ENCODE measurements at regions not wholly inside any gene's neighbourhood (a gene's known extent, or its start where the extent isn't known, plus 50 kb on each side); places are given as distances from the start of the nearest gene placed in this dataset.

DNA sequence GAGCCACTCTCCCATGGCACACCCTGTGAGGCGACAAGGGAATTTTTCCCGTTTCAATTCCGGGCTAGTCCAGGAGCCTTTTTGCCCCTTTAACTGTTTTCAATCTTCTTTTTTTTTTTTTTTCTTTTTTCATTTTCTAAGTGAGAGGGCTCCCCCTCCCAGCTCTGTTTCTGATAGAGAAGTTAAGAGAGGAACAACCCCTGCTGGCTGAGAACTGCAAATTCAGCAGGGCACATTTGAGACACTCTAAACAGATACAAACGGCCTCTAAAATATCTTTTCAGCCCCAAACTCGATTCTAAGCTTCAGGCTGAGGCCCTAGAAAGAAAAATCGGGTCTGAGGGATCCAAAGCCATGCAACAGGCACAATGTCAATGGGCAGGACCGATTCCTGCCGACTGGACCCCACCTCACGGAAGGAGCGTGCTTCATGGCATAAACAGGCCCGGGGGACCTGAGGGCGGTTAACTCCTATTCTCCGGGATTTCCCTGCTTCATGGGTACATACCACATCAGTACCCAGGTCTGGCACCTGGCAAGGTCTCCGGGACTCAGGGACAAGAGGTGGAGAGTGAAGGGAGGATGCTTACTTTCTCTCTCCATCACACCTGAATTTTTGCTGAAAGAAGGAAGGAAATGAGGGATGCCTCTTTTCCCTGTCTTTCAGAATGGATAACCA, 627.5 kb downstream of the BUD13 start:
- Histone ChIP-seq H4K20me1 (ENCODE audit: insufficient read depth, low read length) (no peaks in the 10 kb centered on the region), H3K27ac (ENCODE audit: extremely low read length, insufficient read depth, low read length) (no peak overlapping the region), H3K4me2 (ENCODE audit: low read depth, low read length) (no peak overlapping the region), H2AFZ (ENCODE audit: low read length) (no peak overlapping the region), H3K4me1 (ENCODE audit: insufficient read depth, low read length) (no peaks in the 10 kb centered on the region), H3K79me2 (ENCODE audit: insufficient read depth, low read length) (no peaks in the 10 kb centered on the region), H3K9me3 (ENCODE audit: low read length) (no peaks in the 10 kb centered on the region), H3K36me3 (replicated peaks in 1 of 2; ENCODE audit: control insufficient read depth in 1 of 2, insufficient read depth in 2 of 2, low read length in 2 of 2) (no peaks in the 10 kb centered on the region), H3K27me3 (ENCODE audit: control insufficient read depth in 1 of 2, insufficient read depth in 2 of 2, low read length in 2 of 2) (peaks cover 0 to 4% of the 10 kb centered on the region in 2 experiments; a peak in 1 of 5 replicates), H3K4me3 (replicated peaks in 1 of 3; ENCODE audit: insufficient read depth in 1 of 3, low read depth in 2 of 3, low read length in 3 of 3) (no peak overlapping the region), H3K9ac (ENCODE audit: insufficient read depth, low read depth, low read length) (no peak overlapping the region)
- in situ Hi-C loops (cut with HindIII; ENCODE audit: extremely low pct_ligation_motif_present, low pct_unique_long_range_greater_than_20kb): no loop called here
- CTCF ChIA-PET (ENCODE audit: low intra/inter-chr PET ratio, low total read pairs): no interaction called here
- TF ChIP-seq ZBTB38 (CRISPR knock-in tag; IDR thresholded peaks at IDR 0.05) (no peak), PAF1 (CRISPR knock-in tag; IDR thresholded peaks at IDR 0.05) (no peak), TAF1 (CRISPR knock-in tag; IDR thresholded peaks at IDR 0.05) (no peak), ZNF446 (CRISPR knock-in tag; IDR thresholded peaks at IDR 0.05) (no peak), HMGA1 (CRISPR knock-in tag; conservative IDR thresholded peaks at IDR 0.05) (no peak)
- no peak for ATAC-seq
- intact Hi-C loops (cut with micrococcal nuclease; ENCODE audit: unreplicated experiment): no loop called here
- no TSS peak for BruUV-seq (replicated peaks)
- no peak for FAIRE-seq
- POLR2A ChIA-PET: no interaction called here
- WGBS (ENCODE audit: low lambda C conversion rate): 48% methylated on average over 14 of the region's 14 CpGs
- no peak for DNase-seq (ENCODE audit: low spot score)

GRCh38 chr11:116144387-116144958, 628.3 kb downstream of the BUD13 start:
- no peak for FAIRE-seq
- ATAC-seq: no peak
- no peak for TF ChIP-seq ZNF572 (CRISPR knock-in tag; IDR thresholded peaks at IDR 0.05)
- no peak for TF ChIP-seq ZNF749 (CRISPR knock-in tag; IDR thresholded peaks at IDR 0.05; ENCODE audit: borderline replicate concordance)
- TF ChIP-seq, protein P1, sequence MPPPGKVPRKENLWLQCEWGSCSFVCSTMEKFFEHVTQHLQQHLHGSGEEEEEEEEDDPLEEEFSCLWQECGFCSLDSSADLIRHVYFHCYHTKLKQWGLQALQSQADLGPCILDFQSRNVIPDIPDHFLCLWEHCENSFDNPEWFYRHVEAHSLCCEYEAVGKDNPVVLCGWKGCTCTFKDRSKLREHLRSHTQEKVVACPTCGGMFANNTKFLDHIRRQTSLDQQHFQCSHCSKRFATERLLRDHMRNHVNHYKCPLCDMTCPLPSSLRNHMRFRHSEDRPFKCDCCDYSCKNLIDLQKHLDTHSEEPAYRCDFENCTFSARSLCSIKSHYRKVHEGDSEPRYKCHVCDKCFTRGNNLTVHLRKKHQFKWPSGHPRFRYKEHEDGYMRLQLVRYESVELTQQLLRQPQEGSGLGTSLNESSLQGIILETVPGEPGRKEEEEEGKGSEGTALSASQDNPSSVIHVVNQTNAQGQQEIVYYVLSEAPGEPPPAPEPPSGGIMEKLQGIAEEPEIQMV (CRISPR knock-in tag; IDR thresholded peaks at IDR 0.05; ENCODE audit: low read depth): no peak
- TF ChIP-seq ZNF576 (CRISPR knock-in tag; IDR thresholded peaks at IDR 0.05): no peak
- TF ChIP-seq EZH2 (conservative IDR thresholded peaks at IDR 0.05; ENCODE audit: low read depth, low read length): no peak
- TF ChIP-seq HOXA7 (CRISPR knock-in tag; IDR thresholded peaks at IDR 0.05): no peak
- TF ChIP-seq SAP130 (CRISPR knock-in tag; IDR thresholded peaks at IDR 0.05; ENCODE audit: low read depth): no peak
- no peak for TF ChIP-seq CHCHD3 (CRISPR knock-in tag; IDR thresholded peaks at IDR 0.05)
- TF ChIP-seq ZNF350 (CRISPR knock-in tag; IDR thresholded peaks at IDR 0.05; ENCODE audit: borderline replicate concordance, low read depth): no peak
- no peak for TF ChIP-seq CENPT (CRISPR knock-in tag; IDR thresholded peaks at IDR 0.05; ENCODE audit: low read depth)
- TF ChIP-seq, protein P2, sequence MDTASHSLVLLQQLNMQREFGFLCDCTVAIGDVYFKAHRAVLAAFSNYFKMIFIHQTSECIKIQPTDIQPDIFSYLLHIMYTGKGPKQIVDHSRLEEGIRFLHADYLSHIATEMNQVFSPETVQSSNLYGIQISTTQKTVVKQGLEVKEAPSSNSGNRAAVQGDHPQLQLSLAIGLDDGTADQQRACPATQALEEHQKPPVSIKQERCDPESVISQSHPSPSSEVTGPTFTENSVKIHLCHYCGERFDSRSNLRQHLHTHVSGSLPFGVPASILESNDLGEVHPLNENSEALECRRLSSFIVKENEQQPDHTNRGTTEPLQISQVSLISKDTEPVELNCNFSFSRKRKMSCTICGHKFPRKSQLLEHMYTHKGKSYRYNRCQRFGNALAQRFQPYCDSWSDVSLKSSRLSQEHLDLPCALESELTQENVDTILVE (CRISPR knock-in tag; IDR thresholded peaks at IDR 0.05): no peak

More at GRCh38 chr11:116144387-116144958, 628.3 kb downstream of the BUD13 start:
- Histone ChIP-seq H3K4me2 (ENCODE audit: low read depth, low read length) (no peak overlapping the region), H3K9ac (ENCODE audit: insufficient read depth, low read depth, low read length) (no peak overlapping the region), H4K20me1 (ENCODE audit: insufficient read depth, low read length) (no peaks in the 10 kb centered on the region), H3K4me1 (ENCODE audit: insufficient read depth, low read length) (no peaks in the 10 kb centered on the region), H3K9me3 (ENCODE audit: low read length) (no peaks in the 10 kb centered on the region), H3K27ac (ENCODE audit: extremely low read length, insufficient read depth, low read length) (no peak overlapping the region), H3K27me3 (ENCODE audit: control insufficient read depth in 1 of 2, insufficient read depth in 2 of 2, low read length in 2 of 2) (peaks cover 0 to 5% of the 10 kb centered on the region in 2 experiments; a peak in 2 of 5 replicates), H3K36me3 (replicated peaks in 1 of 2; ENCODE audit: control insufficient read depth in 1 of 2, insufficient read depth in 2 of 2, low read length in 2 of 2) (no peaks in the 10 kb centered on the region), H3K4me3 (replicated peaks in 1 of 3; ENCODE audit: insufficient read depth in 1 of 3, low read depth in 2 of 3, low read length in 3 of 3) (no peak overlapping the region), H3K79me2 (ENCODE audit: insufficient read depth, low read length) (no peaks in the 10 kb centered on the region), H2AFZ (ENCODE audit: low read length) (no peak overlapping the region)
- ChIA-PET POLR2A (no interaction called here), CTCF (ENCODE audit: low intra/inter-chr PET ratio, low total read pairs) (no interaction called here)
- no peak for DNase-seq (ENCODE audit: low spot score)
- in situ Hi-C loops (cut with HindIII; ENCODE audit: extremely low pct_ligation_motif_present, low pct_unique_long_range_greater_than_20kb): no loop called here
- 63% methylated on average over 17 of the region's 17 CpGs for WGBS (ENCODE audit: low lambda C conversion rate)
- no TSS peak for BruUV-seq (replicated peaks)
- intact Hi-C loops (cut with micrococcal nuclease; ENCODE audit: unreplicated experiment): no loop called here

Data from HepG2 (cell line).